Epithelial cell of prostate (primary cell): ENCODE measurements at regions not wholly inside any gene's neighbourhood (a gene's known extent, or its start where the extent isn't known, plus 50 kb on each side); places are given as distances from the start of the nearest gene placed in this dataset.

ENCODE experiments used
- DNase-seq: peaks from one replicate; pipeline ENCODE4 v3.0.0-alpha.2; 2011; ENCODE audit warnings: low read depth, low spot score
- H3K27ac ChIP-seq: fragments of 450-650 bp; 2 replicates; pipeline ENCODE4 v1.5.1; 2017; ENCODE audit warnings: mild to moderate bottlenecking

DNA sequence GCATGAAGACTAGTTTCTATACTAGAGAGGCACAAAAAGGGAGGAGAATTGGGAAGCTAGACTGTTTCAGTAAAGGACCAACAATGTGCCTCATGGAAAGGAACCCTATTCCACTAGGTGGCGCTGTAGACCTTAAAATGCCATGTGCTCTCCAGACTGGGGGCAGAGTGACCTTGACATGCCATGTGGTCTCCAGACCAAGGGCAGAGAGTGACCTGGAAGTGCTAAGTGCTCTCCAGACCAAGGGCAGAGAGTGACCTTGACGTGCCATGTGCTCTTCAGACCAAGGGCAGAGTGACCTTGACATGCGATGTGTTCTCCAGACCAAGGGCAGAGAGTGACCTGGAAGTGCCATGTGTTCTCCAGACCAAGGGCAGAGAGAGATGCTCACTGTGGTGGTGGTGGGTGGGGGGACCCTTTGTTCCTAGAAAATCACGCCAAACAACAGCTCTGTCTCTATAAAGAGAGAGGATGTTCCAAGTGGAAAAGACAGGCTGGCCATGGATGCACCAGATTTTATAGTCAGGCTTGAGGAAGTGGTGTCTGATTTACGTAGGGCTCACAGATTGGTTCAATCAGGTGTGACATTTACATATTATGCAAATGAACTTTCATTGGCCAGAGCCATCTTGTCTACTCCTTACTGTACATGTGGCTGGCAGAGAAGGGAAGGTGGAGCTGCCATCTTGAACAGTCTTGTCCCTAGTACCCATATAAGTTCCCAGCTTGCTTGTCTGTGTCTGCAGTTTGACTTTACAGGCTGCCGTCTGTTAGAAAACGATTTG is 344.0 kb upstream of the DDX18 start:
- DNase-seq = no peak

DNA sequence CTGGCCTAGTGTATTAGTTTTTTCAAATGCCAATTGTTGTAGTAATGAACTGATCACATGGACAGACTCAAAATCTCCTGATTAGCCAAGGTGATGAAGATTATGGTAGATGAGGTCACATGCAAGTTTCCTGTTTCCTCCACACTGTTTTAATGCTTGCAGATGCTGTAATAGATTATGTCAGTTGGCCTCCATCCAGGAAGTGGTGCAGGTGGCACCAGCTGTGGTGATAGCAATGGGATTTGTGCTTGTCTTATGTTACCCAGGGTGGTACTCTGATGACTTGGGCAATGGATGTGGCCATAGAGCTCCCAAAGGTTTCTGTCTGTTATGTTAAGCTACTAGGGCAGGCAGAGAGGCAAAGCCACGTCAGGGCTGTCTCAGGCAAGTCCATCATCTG is 332.9 kb upstream of the DDX18 start:
- no peak for DNase-seq
- H3K27ac ChIP-seq = no peak overlapping the region

More for the DNA sequence above, 344.0 kb upstream of the DDX18 start:
- H3K27ac ChIP-seq = no peak overlapping the region

DNA sequence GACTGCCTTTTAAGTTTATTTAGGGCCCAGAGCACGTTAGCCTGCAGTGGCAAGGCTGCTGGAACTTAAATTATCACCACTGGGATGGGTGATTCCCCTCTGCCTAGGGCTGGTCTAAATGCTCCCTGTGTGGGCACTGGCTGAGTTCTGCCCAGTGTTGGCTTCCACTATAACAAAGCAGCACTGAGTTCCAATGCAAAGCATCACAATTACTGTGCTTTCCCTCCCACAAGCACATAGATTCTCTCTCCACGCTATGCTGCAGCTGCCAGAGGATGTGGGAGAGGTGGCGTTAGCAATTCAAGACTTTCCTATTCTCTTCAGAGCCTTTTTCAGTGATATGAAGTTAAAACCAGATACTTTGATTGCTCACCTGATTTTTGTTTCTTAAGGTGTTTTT is 328.9 kb upstream of the DDX18 start:
- no peak overlapping the region for H3K27ac ChIP-seq
- DNase-seq = no peak

DNA sequence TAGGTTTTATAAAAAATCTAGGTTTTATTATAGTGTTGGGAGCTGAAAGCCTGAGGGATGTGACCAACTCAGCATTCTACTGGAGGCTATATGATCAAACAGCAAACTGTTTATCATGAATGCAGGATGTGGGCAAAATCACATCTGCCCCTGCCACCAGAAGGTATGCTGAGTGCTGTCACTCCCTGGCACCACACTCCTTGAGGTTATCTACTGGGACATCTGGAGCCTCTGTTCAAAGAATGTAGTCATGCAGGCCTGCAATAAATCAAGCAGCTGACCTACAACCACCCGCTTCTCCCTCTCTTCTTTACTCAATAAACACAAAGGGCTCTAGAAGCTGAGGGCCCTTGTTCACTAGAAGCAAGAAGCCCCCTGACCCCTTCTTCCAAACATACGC is 328.4 kb upstream of the DDX18 start:
- DNase-seq = no peak
- H3K27ac ChIP-seq = no peak overlapping the region

DNA sequence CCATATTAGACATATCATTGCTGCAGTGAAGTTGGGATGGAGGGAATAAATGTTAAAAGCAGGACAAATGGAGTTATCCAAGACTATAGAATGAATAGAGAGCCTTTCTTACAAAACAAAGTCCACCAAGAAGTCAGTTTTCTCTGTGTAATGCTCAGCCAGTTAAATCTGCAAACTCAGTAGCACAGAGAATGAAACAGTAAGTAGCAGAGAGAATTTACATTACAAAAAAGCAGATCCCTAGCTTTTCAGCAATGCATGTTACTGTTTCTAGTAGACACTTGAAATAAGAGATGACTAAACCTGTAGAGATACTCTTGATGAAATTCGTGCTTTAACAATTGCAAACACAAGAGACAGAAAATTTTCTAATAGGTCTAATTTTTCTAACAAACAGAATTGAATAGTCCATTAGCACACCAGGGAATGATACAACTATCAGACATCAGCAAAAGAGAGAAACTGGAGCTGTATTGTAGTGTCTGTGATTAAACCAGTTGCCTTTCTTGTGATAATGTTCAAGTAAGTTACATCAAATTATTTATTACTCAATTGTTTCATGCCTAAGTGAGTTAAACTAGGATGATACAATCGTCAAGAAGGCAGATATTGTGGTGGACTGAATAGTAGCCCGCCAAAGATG is 322.2 kb upstream of the DDX18 start:
- no peak for DNase-seq
- no peak overlapping the region for H3K27ac ChIP-seq

DNA sequence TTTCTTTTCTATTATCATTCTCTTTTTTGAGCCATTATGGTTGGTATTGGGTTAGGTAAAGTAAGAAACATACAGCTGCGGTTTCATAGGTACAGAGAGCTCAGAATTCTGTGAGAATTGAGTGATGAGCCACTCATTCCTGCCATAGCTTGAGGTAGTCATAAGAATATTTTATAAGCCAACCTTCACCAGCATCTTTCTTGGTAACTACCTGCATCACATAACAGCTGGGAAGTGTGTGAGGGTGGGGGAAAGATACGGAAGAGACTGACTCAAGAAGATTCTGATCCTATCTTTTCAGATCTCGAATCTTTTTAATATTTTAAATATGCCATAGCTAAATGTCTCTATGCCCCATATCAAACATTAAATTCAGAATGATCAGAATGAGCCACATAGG is 313.8 kb upstream of the DDX18 start:
- no peak for DNase-seq
- no peak overlapping the region for H3K27ac ChIP-seq

DNA sequence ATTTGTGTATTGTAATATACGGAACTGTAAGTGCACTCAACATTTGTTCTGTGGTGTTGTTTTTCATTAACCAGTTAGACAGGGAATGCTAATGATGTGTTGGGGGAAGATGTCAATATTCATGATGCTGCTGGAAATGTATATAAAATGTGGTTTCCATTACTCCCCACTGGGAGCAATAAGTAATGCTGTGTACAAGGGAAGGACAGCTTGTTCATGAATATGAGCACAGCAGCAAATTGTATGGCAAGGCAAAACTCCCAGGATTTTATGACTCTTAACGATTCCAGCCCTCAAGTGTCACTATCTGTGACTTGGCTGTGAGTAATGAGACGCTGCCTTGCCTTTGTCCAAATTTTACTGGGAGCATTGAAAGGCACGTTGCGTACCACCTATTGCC is 312.4 kb upstream of the DDX18 start:
- H3K27ac ChIP-seq = no peak overlapping the region
- no peak for DNase-seq

DNA sequence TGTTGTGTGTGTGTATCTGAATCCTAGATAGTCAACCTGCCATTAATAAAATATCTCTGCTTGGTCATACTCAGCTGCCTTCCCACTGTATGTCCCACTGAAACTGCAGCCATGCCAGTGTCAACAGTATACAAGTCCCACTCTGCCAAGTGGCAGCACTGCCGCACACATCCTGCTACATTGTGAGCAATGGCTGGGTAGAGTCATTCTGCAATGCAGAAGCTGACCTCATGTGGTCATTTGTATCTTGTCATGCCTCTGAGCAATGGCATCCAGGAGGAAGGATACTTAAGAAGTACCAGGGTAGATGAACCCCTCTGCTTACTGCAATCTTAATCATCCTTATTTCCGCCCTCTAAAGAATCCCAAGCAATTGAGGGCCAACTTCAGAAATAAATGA is 302.2 kb upstream of the DDX18 start:
- no peak overlapping the region for H3K27ac ChIP-seq
- no peak for DNase-seq

- H3K27ac ChIP-seq = no peak overlapping the region
- no peak for DNase-seq
These were observed 300.1 kb upstream of the DDX18 start for GRCh38 chr2:117514371-117514770.

DNA sequence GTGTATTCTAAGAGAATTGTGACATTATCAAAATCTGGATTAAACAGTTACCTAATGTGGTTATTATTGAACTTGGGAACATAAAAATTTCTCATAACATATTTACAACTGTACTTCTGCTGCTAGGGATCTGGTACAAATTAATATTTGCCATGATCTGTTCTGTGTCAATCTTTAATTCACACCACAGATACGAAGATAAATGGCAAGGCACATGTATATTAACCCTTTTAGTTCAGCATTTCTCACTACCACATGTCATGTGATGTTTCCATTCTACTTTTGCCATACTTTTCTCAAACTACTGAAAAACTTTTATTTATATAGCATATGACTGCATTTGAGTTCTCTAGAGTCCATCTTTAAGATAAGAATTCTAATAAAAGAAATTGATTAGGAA is 295.3 kb upstream of the DDX18 start:
- H3K27ac ChIP-seq = no peak overlapping the region
- DNase-seq = no peak

DNA sequence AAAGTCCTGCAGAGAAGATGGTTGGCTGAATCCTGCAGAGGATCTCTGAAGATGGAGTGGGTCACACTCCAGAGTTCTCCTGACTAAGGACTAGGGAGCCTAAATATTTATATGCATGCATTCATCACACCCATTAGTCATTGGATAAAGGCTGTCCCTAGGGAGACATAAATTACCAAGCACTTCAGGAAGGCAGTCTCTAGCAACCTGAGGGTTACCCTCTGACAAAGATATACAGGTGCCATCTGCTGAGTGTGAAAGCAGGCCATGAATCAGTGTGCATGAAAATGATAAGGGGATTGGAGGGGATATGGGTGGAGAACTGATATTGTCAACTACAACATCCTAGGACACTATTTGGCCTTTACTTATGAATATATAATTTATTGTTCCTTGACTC is 294.8 kb upstream of the DDX18 start:
- DNase-seq = no peak
- H3K27ac ChIP-seq = no peak overlapping the region

DNA sequence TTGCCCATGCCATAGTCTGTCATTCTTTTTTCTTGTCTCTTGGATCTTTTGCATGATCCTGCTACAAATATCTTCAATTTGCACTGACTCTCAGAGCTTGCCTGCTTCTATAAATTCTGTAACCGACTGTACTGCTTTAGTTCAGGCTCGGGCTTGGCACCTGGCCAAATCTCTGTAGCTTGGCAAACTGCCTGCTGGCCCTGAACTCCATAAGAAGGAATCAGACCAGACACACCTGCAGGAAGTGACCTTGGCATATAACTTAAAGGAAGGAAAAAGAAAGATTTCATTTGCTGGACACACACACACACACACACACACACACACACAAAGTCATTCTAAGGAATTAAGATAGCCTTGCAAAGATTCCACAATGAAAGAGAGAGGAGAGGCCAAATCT is 291.2 kb upstream of the DDX18 start:
- H3K27ac ChIP-seq = no peak overlapping the region
- peak; percentile 14 for DNase-seq

DNA sequence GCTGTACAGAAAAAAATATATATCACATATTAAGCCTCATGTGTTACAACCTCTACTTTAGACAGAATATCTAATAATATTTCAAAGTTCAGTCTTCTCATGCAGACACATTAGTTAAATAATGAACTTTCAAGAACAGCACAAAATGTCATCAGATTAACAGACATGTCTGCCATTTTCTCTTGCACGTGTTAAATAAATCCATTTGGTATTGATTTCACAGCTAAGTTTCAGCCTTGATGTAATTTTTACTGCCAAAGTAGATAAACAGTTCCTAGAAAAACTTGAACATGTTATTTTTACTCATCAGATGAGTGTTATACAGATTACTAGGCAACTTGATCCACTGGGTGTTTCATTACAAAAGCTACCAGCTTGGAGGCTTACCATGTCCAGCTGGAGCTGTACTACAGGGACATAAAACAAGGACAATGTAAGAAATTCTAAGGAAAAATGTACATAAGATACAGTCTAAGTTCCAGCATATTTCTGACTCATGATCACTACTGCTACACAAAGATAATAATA is 290.7 kb upstream of the DDX18 start:
- DNase-seq = no peak

GRCh38 chr2:117536139-117536538 is 278.4 kb upstream of the DDX18 start:
- no peak overlapping the region for H3K27ac ChIP-seq

More for the DNA sequence above, 290.7 kb upstream of the DDX18 start:
- H3K27ac ChIP-seq = no peak overlapping the region

DNA sequence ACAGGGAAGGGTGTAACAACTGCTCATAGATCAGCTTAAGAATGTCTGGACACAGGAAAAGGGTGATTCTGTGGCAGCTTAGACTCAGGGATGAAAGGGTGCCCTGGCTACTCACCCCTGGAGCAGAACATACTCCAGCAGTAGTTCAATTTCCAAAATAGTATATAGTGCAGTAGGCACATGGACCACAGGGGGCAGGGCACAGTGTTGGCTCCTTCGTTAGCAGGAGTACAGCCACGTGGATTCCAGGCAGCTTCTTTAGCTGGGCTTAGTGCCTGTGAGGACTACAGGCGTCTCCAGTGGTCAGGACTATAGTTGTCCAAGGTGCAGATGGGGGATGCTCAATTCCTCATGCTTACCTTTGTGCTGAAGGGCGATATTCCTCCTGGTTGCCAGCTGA is 277.5 kb upstream of the DDX18 start:
- no peak overlapping the region for H3K27ac ChIP-seq
- no peak for DNase-seq

More at GRCh38 chr2:117536139-117536538, 278.4 kb upstream of the DDX18 start:
- no peak for DNase-seq

DNA sequence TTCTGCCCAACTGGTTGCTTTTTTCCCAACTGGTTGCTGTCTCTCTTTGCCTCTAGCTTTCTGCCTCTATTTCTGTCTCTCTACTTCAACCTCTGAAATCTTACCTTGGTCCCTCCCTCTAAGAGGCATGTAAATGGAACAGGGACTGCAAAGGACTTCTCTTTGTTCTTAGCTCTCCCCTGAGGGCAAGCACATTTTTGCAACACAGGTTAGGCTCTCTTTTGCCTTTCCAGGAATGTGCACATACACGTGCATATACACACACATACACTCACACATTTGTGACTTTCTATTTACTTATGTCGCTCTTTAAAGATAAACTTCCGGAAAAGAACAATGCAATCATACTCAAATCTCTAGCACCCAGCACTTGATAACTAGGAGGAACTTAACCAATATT is 262.6 kb upstream of the DDX18 start:
- no peak overlapping the region for H3K27ac ChIP-seq
- DNase-seq = no peak

GRCh38 chr2:117553448-117553847 is 261.0 kb upstream of the DDX18 start:
- no peak overlapping the region for H3K27ac ChIP-seq
- no peak for DNase-seq

DNA sequence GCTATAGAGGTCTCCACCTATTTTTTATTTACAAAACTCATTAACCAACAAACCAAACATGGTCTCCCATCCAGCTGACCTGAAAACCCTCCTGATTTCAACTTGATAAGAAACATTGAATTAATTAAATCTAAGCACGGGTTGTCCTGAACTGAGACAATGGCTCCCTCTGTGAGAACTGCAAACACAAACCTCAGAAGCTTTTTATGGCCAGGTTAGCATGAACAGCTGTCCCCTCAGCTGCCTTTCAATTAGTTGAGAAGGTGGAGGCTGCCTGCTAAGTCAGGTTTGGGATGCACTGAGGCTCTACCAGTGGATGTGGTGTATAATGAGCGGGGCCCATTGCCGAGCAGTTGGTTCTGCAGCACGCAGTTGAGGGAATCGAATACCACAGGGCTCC is 258.5 kb upstream of the DDX18 start:
- H3K27ac ChIP-seq = no peak overlapping the region
- DNase-seq = no peak

GRCh38 chr2:117557626-117558025 is 256.9 kb upstream of the DDX18 start:
- no peak overlapping the region for H3K27ac ChIP-seq
- DNase-seq = no peak

GRCh38 chr2:117562654-117563053 is 251.8 kb upstream of the DDX18 start:
- DNase-seq = no peak
- no peak overlapping the region for H3K27ac ChIP-seq

GRCh38 chr2:117571590-117572349 is 242.7 kb upstream of the DDX18 start:
- no peak for DNase-seq
- H3K27ac ChIP-seq = no peak overlapping the region
